CD4-positive, alpha-beta T cell (primary cell): ENCODE measurements at regions not wholly inside any gene's neighbourhood (a gene's known extent, or its start where the extent isn't known, plus 50 kb on each side); places are given as distances from the start of the nearest gene placed in this dataset.
"Not testable (repeated sequence)": the region's sequence is repeated elsewhere in the genome, so short reads cannot be mapped to it uniquely, and the experiment has no call there.

ENCODE experiments used
- ATAC-seq: fragments of 200-7000 bp; cut with Tn5 transposase; one replicate; pipeline ENCODE4 v1.10.0; 2022; ENCODE audit warnings: mild to moderate bottlenecking; ENCODE audit not compliant: poor library complexity
- CTCF ChIA-PET: fragments of 350-600 bp; sonication (Branson Sonifier 250); formaldehyde crosslinking; loops from one replicate; lab custom pipeline; 2021; ENCODE audit warnings: antibody characterized with exemption, inconsistent platforms; lab: Charles Lee
- POLR2A ChIA-PET: fragments of 350-600 bp; sonication (Branson Sonifier 250); formaldehyde crosslinking; loops from one replicate; lab custom pipeline; 2021; ENCODE audit warnings: antibody characterized with exemption, inconsistent platforms; lab: Charles Lee
- DNase-seq, 14 experiments: peaks; one replicate each; pipeline ENCODE4 v3.0.0-alpha.2; 2013 to 2020; ENCODE audit warnings: mixed read lengths in 2 of 14
- H3K27ac ChIP-seq, 2 donors: one replicate each; pipeline versions ENCODE4 v1.5.1 to v1.7.0; 2013; ENCODE audit warnings: low read length in 2 of 2, low read depth in 1 of 2, mild to moderate bottlenecking in 1 of 2
- H3K27me3 ChIP-seq, 2 experiments: 1 replicate in 1 of 2; 2 replicates in 1 of 2; pipeline versions ENCODE4 v1.6.1 to v1.7.0; 2013; ENCODE audit warnings: low read length in 2 of 2, control low read depth in 1 of 2, mild to moderate bottlenecking in 1 of 2, moderate library complexity in 1 of 2; ENCODE audit not compliant: insufficient read depth in 2 of 2, control insufficient read depth in 1 of 2
- H3K36me3 ChIP-seq: one replicate; pipeline ENCODE4 v1.6.1; 2013; ENCODE audit warnings: low read length, control low read depth; ENCODE audit not compliant: insufficient read depth
- H3K4me1 ChIP-seq: one replicate; pipeline ENCODE4 v1.6.1; 2013; ENCODE audit warnings: low read length, control low read depth; ENCODE audit not compliant: insufficient read depth
- H3K4me3 ChIP-seq: one replicate; pipeline ENCODE4 v1.5.1; 2013; ENCODE audit warnings: mild to moderate bottlenecking, low read length, moderate library complexity
- H3K9me3 ChIP-seq, 2 experiments: 1 replicate in 1 of 2; 2 replicates in 1 of 2; pipeline versions ENCODE4 v1.6.1 to v1.7.0; 2013; ENCODE audit warnings: low read length in 2 of 2, mild to moderate bottlenecking in 2 of 2, control low read depth in 1 of 2, moderate library complexity in 1 of 2; ENCODE audit not compliant: control insufficient read depth in 1 of 2, insufficient read depth in 1 of 2
- H3K27ac Mint-ChIP-seq: one replicate; pipeline ENCODE4 v1.8.0; 2020; ENCODE audit warnings: mixed read lengths
- H3K27me3 Mint-ChIP-seq: one replicate; pipeline ENCODE4 v1.8.0; 2021; ENCODE audit warnings: mixed read lengths
- H3K36me3 Mint-ChIP-seq: one replicate; pipeline ENCODE4 v1.8.0; 2021; ENCODE audit warnings: low read depth, mixed read lengths
- H3K4me1 Mint-ChIP-seq: one replicate; pipeline ENCODE4 v1.8.0; 2021; ENCODE audit warnings: low read depth, mixed read lengths
- H3K4me3 Mint-ChIP-seq: one replicate; pipeline ENCODE4 v1.8.0; 2020; ENCODE audit warnings: mild to moderate bottlenecking, mixed read lengths
- H3K9me3 Mint-ChIP-seq: one replicate; pipeline ENCODE4 v1.8.0; 2020; ENCODE audit warnings: mixed read lengths
- intact Hi-C, 2 experiments: fragments of 100-400 bp; cut with DNase I in 1 of 2; cut with micrococcal nuclease in 1 of 2; formaldehyde crosslinking; loops; one replicate each; pipeline versions ENCODE4 v1.15.1 to v1.9.0; 2023 to 2025; cut with DNase I, micrococcal nuclease
- TF ChIP-seq, protein P1 (sequence below): fragments of 200-600 bp; IDR thresholded peaks from one replicate; pipeline ENCODE4 v1.8.0; 2022; ENCODE audit warnings: antibody characterized with exemption, mild to moderate bottlenecking

GRCh38 chr13:68905186-68905585 lies 1202.4 kb upstream of the ATXN8OS start:
- no peak overlapping the region for H3K27ac ChIP-seq
- H3K27ac Mint-ChIP-seq = no peak overlapping the region
- intact Hi-C loops = no loop called here
- peaks cover 19% of the 10 kb centered on the region for H3K9me3 Mint-ChIP-seq
- H3K27me3 ChIP-seq = no peaks in the 10 kb centered on the region
- H3K4me1 Mint-ChIP-seq = no peaks in the 10 kb centered on the region
- H3K4me3 Mint-ChIP-seq = no peak overlapping the region
- H3K36me3 Mint-ChIP-seq = no peaks in the 10 kb centered on the region
- ChIA-PET CTCF (no interaction called here), POLR2A (no interaction called here)
- no peaks in the 10 kb centered on the region for H3K27me3 Mint-ChIP-seq
- no peak for ATAC-seq
- H3K4me3 ChIP-seq = no peak overlapping the region
- TF ChIP-seq, protein P1, sequence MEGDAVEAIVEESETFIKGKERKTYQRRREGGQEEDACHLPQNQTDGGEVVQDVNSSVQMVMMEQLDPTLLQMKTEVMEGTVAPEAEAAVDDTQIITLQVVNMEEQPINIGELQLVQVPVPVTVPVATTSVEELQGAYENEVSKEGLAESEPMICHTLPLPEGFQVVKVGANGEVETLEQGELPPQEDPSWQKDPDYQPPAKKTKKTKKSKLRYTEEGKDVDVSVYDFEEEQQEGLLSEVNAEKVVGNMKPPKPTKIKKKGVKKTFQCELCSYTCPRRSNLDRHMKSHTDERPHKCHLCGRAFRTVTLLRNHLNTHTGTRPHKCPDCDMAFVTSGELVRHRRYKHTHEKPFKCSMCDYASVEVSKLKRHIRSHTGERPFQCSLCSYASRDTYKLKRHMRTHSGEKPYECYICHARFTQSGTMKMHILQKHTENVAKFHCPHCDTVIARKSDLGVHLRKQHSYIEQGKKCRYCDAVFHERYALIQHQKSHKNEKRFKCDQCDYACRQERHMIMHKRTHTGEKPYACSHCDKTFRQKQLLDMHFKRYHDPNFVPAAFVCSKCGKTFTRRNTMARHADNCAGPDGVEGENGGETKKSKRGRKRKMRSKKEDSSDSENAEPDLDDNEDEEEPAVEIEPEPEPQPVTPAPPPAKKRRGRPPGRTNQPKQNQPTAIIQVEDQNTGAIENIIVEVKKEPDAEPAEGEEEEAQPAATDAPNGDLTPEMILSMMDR = no peak
- H3K9me3 ChIP-seq = peaks cover 0 to 20% of the 10 kb centered on the region in 2 experiments
- H3K36me3 ChIP-seq = no peaks in the 10 kb centered on the region
- H3K4me1 ChIP-seq = no peaks in the 10 kb centered on the region
- DNase-seq = no peak

DNA sequence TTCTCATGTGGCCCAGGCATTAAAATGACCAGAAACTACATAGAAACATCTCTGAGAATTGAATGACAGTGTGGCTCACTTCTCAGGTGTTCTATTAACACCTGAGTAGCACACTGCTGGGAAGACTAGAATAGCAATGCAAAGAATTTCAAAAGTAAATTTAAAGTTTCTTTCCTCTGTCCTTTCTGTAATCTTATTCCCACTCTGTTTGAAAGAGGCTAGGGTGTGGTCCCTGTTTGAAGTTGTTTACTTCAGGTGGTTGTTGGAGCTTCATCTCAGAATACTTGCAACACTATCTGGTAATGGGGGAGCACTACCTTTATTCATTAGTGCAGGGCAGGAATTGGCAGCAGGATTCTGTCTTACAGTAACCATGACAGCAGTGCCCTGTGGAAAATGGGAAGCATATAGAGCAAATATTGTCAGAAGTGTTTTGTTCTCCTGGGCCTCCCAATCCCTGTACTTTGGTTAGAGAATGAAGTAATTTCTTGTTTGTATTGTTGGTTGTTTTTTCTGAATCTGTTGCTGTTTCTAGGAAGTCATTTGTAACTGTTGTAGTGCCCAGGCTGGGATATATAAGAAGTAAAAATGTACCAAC lies 1210.2 kb upstream of the ATXN8OS start:
- TF ChIP-seq, protein P1 = no peak
- Mint-ChIP-seq H3K4me3 (no peak overlapping the region), H3K4me1 (no peaks in the 10 kb centered on the region), H3K9me3 (peaks cover 6% of the 10 kb centered on the region), H3K27ac (no peak overlapping the region), H3K27me3 (no peaks in the 10 kb centered on the region), H3K36me3 (no peaks in the 10 kb centered on the region)
- Histone ChIP-seq H3K4me3 (no peak overlapping the region), H3K4me1 (no peaks in the 10 kb centered on the region), H3K27ac (no peak overlapping the region), H3K27me3 (no peaks in the 10 kb centered on the region), H3K36me3 (no peaks in the 10 kb centered on the region), H3K9me3 (peaks cover 0 to 3% of the 10 kb centered on the region in 2 experiments)
- ChIA-PET POLR2A (no interaction called here), CTCF (no interaction called here)
- DNase-seq (no peak), ATAC-seq (no peak)
- intact Hi-C loops = no loop called here

- ATAC-seq (no peak), DNase-seq (no peak)
- H3K36me3 Mint-ChIP-seq = no peaks in the 10 kb centered on the region
- POLR2A ChIA-PET = no interaction called here
- H3K27ac Mint-ChIP-seq = no peak overlapping the region
- no peaks in the 10 kb centered on the region for H3K4me1 ChIP-seq
- H3K4me1 Mint-ChIP-seq = no peaks in the 10 kb centered on the region
- no peak overlapping the region for H3K4me3 ChIP-seq
- H3K9me3 Mint-ChIP-seq = peaks cover 8% of the 10 kb centered on the region
- H3K9me3 ChIP-seq = peaks cover 0 to 3% of the 10 kb centered on the region in 2 experiments
- intact Hi-C loops = no loop called here
- H3K27ac ChIP-seq = no peak overlapping the region
- H3K36me3 ChIP-seq = no peaks in the 10 kb centered on the region
- no peaks in the 10 kb centered on the region for H3K27me3 ChIP-seq
- CTCF ChIA-PET = no interaction called here
- H3K4me3 Mint-ChIP-seq = no peak overlapping the region
- TF ChIP-seq, protein P1 = no peak
- no peaks in the 10 kb centered on the region for H3K27me3 Mint-ChIP-seq
These were observed 1211.9 kb upstream of the ATXN8OS start for GRCh38 chr13:68895696-68896095.

DNA sequence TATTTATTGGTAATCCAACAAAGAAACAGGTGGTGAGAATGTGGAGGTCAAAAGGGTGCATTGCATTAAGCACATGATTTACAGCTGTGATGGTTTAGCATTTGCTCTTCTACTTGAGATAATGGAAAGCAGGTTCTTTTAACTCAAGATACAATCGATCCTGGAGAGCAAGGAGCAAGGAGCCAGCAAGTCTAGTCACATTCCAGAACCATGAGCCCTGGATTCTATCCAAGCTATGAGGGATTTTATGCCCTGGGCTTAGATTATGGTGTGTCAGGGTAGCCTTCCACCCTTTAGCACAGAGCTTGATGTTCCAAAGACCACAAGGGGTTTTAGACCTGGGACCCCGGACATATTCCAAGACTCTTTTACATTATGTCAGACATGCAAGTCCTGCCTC lies 1213.9 kb upstream of the ATXN8OS start:
- H3K27me3 Mint-ChIP-seq, H3K27ac ChIP-seq, POLR2A ChIA-PET, H3K27me3 ChIP-seq, H3K4me1 ChIP-seq, CTCF ChIA-PET, DNase-seq, H3K4me3 ChIP-seq, H3K27ac Mint-ChIP-seq, ATAC-seq, H3K36me3 Mint-ChIP-seq, H3K4me1 Mint-ChIP-seq, intact Hi-C loops, H3K36me3 ChIP-seq, H3K9me3 ChIP-seq, H3K4me3 Mint-ChIP-seq: not testable (repeated sequence)
- H3K9me3 Mint-ChIP-seq = peaks cover 10% of the 10 kb centered on the region

- ATAC-seq, H3K36me3 Mint-ChIP-seq, POLR2A ChIA-PET: not testable (repeated sequence)
These were observed 1215.0 kb upstream of the ATXN8OS start for GRCh38 chr13:68892596-68892995.

More at GRCh38 chr13:68892596-68892995, 1215.0 kb upstream of the ATXN8OS start:
- H3K4me3 Mint-ChIP-seq, H3K4me3 ChIP-seq, H3K9me3 ChIP-seq, CTCF ChIA-PET, H3K9me3 Mint-ChIP-seq, H3K4me1 Mint-ChIP-seq, intact Hi-C loops, DNase-seq, H3K36me3 ChIP-seq, H3K27me3 Mint-ChIP-seq, H3K4me1 ChIP-seq, H3K27ac Mint-ChIP-seq, H3K27ac ChIP-seq, H3K27me3 ChIP-seq: not testable (repeated sequence)
